ENCODE measurements at regions not wholly inside any gene's neighbourhood (a gene's known extent, or its start where the extent isn't known, plus 50 kb on each side); places are given as distances from the start of the nearest gene placed in this dataset.

- no peaks in the 10 kb centered on the region for H3K27me3 Mint-ChIP-seq (ENCODE audit: low read depth)
- H3K36me3 Mint-ChIP-seq = no peaks in the 10 kb centered on the region
- no peaks in the 10 kb centered on the region for H3K4me1 Mint-ChIP-seq
- POLR2A ChIA-PET = no interaction called here
- no peak overlapping the region for H3K27ac Mint-ChIP-seq
- TF ChIP-seq CREB1 (CRISPR knock-in tag; IDR thresholded peaks at IDR 0.05) = no peak
- TF ChIP-seq JAZF1 (CRISPR knock-in tag; IDR thresholded peaks at IDR 0.05) = no peak
- no peak for TF ChIP-seq ZNF425 (CRISPR knock-in tag; conservative IDR thresholded peaks at IDR 0.05)
- no peak for TF ChIP-seq ATF3 (CRISPR knock-in tag; conservative IDR thresholded peaks at IDR 0.05)
- TF ChIP-seq NFYB (CRISPR knock-in tag; conservative IDR thresholded peaks at IDR 0.05; ENCODE audit: low read depth) = no peak
- no peak overlapping the region for H3K4me3 Mint-ChIP-seq
- CTCF ChIA-PET = no interaction called here
- no peaks in the 10 kb centered on the region for H3K9me3 Mint-ChIP-seq
- ATAC-seq (no peak), DNase-seq (ENCODE audit: low spot score) (no peak)
Measured at GRCh38 chr12:60402996-60403395, 807.2 kb downstream of the SLC16A7 start.

GRCh38 chr12:60415351-60415750 lies 819.5 kb downstream of the SLC16A7 start:
- ATAC-seq = no peak
- ChIA-PET POLR2A (no interaction called here), CTCF (no interaction called here)
- no peak for DNase-seq (ENCODE audit: low spot score)
- TF ChIP-seq OVOL2 (CRISPR knock-in tag; IDR thresholded peaks at IDR 0.05; ENCODE audit: borderline replicate concordance) (no peak), ERG (CRISPR knock-in tag; IDR thresholded peaks at IDR 0.05) (no peak), NFATC4 (CRISPR knock-in tag; IDR thresholded peaks at IDR 0.05) (no peak), ETV6 (CRISPR knock-in tag; IDR thresholded peaks at IDR 0.05) (no peak), TP53 (CRISPR knock-in tag; IDR thresholded peaks at IDR 0.05) (no peak), SMAD4 (CRISPR knock-in tag; IDR thresholded peaks at IDR 0.05) (no peak), ZNF219 (CRISPR knock-in tag; IDR thresholded peaks at IDR 0.05; ENCODE audit: borderline replicate concordance) (no peak), CBFB (CRISPR knock-in tag; IDR thresholded peaks at IDR 0.05; ENCODE audit: low read depth) (no peak)
- H3K9me3 Mint-ChIP-seq = peaks cover 21% of the 10 kb centered on the region
- no peaks in the 10 kb centered on the region for H3K4me1 Mint-ChIP-seq
- H3K4me3 Mint-ChIP-seq = no peak overlapping the region
- no peak overlapping the region for H3K27ac Mint-ChIP-seq
- no peaks in the 10 kb centered on the region for H3K27me3 Mint-ChIP-seq (ENCODE audit: low read depth)
- H3K36me3 Mint-ChIP-seq = peaks cover 8% of the 10 kb centered on the region

- Mint-ChIP-seq H3K4me1 (no peaks in the 10 kb centered on the region), H3K27me3 (ENCODE audit: low read depth) (no peaks in the 10 kb centered on the region), H3K9me3 (peaks cover 27% of the 10 kb centered on the region), H3K36me3 (peaks cover 8% of the 10 kb centered on the region), H3K27ac (no peak overlapping the region), H3K4me3 (no peak overlapping the region)
- DNase-seq (ENCODE audit: low spot score) (no peak), ATAC-seq (no peak)
- CTCF ChIA-PET = no interaction called here
- POLR2A ChIA-PET = no interaction called here
- no peak for TF ChIP-seq ZSCAN18 (CRISPR knock-in tag; IDR thresholded peaks at IDR 0.05)
- no peak for TF ChIP-seq CREB1 (CRISPR knock-in tag; IDR thresholded peaks at IDR 0.05)
Measured at GRCh38 chr12:60419986-60420385, 824.2 kb downstream of the SLC16A7 start.

GRCh38 chr12:60421741-60422140 lies 825.9 kb downstream of the SLC16A7 start:
- H3K4me1 Mint-ChIP-seq = no peaks in the 10 kb centered on the region
- no peak overlapping the region for H3K4me3 Mint-ChIP-seq
- ATAC-seq = no peak
- H3K27ac Mint-ChIP-seq = no peak overlapping the region
- DNase-seq (ENCODE audit: low spot score) = no peak
- ChIA-PET CTCF (no interaction called here), POLR2A (no interaction called here)
- H3K36me3 Mint-ChIP-seq = no peaks in the 10 kb centered on the region
- H3K9me3 Mint-ChIP-seq = peaks cover 11% of the 10 kb centered on the region
- no peak for TF ChIP-seq ZNF317 (CRISPR knock-in tag; IDR thresholded peaks at IDR 0.05; ENCODE audit: borderline replicate concordance, low read depth)
- TF ChIP-seq EMX1 (CRISPR knock-in tag; IDR thresholded peaks at IDR 0.05) = no peak
- TF ChIP-seq JUN (CRISPR knock-in tag; IDR thresholded peaks at IDR 0.05) = no peak
- no peak for TF ChIP-seq ZNF425 (CRISPR knock-in tag; conservative IDR thresholded peaks at IDR 0.05)
- TF ChIP-seq RELA (CRISPR knock-in tag; IDR thresholded peaks at IDR 0.05; ENCODE audit: borderline replicate concordance) = no peak
- no peaks in the 10 kb centered on the region for H3K27me3 Mint-ChIP-seq (ENCODE audit: low read depth)
